ENCODE measurements at regions not wholly inside any gene's neighbourhood (a gene's known extent, or its start where the extent isn't known, plus 50 kb on each side); places are given as distances from the start of the nearest gene placed in this dataset.
"Not testable (repeated sequence)": the region's sequence is repeated elsewhere in the genome, so short reads cannot be mapped to it uniquely, and the experiment has no call there.

GRCh38 chr18:25534401-25534800 lies 182.4 kb upstream of the ZNF521 start:
- DNase-seq: no peak
- Mint-ChIP-seq H3K36me3 (ENCODE audit: low read depth) (no peaks in the 10 kb centered on the region), H3K4me3 (no peak overlapping the region), H3K4me1 (ENCODE audit: low read depth) (no peaks in the 10 kb centered on the region), H3K27ac (no peak overlapping the region), H3K27me3 (no peaks in the 10 kb centered on the region), H3K9me3 (peaks cover 4% of the 10 kb centered on the region)

GRCh38 chr18:25533218-25533617 lies 181.3 kb upstream of the ZNF521 start:
- Mint-ChIP-seq H3K36me3 (ENCODE audit: low read depth) (no peaks in the 10 kb centered on the region), H3K4me3 (no peak overlapping the region), H3K9me3 (peaks cover 4% of the 10 kb centered on the region), H3K27me3 (no peaks in the 10 kb centered on the region), H3K27ac (no peak overlapping the region), H3K4me1 (ENCODE audit: low read depth) (no peaks in the 10 kb centered on the region)
- no peak for DNase-seq

GRCh38 chr18:25531207-25531606 lies 179.2 kb upstream of the ZNF521 start:
- no peak overlapping the region for H3K27ac Mint-ChIP-seq

GRCh38 chr18:25525789-25526188 lies 173.8 kb upstream of the ZNF521 start:
- not testable (repeated sequence) for H3K36me3 Mint-ChIP-seq (ENCODE audit: low read depth); H3K27me3 Mint-ChIP-seq; H3K9me3 Mint-ChIP-seq; H3K4me1 Mint-ChIP-seq (ENCODE audit: low read depth); DNase-seq; H3K4me3 Mint-ChIP-seq; H3K27ac Mint-ChIP-seq

More at GRCh38 chr18:25531207-25531606, 179.2 kb upstream of the ZNF521 start:
- Mint-ChIP-seq H3K27me3 (no peaks in the 10 kb centered on the region), H3K4me3 (no peak overlapping the region), H3K36me3 (ENCODE audit: low read depth) (no peaks in the 10 kb centered on the region), H3K9me3 (peaks cover 4% of the 10 kb centered on the region), H3K4me1 (ENCODE audit: low read depth) (no peaks in the 10 kb centered on the region)
- no peak for DNase-seq

GRCh38 chr18:25518716-25519053 lies 166.7 kb upstream of the ZNF521 start:
- no peak for DNase-seq
- Mint-ChIP-seq H3K9me3 (peaks cover 2% of the 10 kb centered on the region), H3K36me3 (ENCODE audit: low read depth) (no peaks in the 10 kb centered on the region), H3K4me3 (no peak overlapping the region), H3K27me3 (no peaks in the 10 kb centered on the region), H3K4me1 (ENCODE audit: low read depth) (no peaks in the 10 kb centered on the region), H3K27ac (no peak overlapping the region)

GRCh38 chr18:25517881-25518715 lies 166.1 kb upstream of the ZNF521 start:
- no peak overlapping the region for H3K4me3 Mint-ChIP-seq
- no peak for DNase-seq
- H3K27me3 Mint-ChIP-seq: no peaks in the 10 kb centered on the region
- no peaks in the 10 kb centered on the region for H3K4me1 Mint-ChIP-seq (ENCODE audit: low read depth)
- H3K27ac Mint-ChIP-seq: no peak overlapping the region
- H3K36me3 Mint-ChIP-seq (ENCODE audit: low read depth): no peaks in the 10 kb centered on the region
- H3K9me3 Mint-ChIP-seq: peaks cover 3% of the 10 kb centered on the region

GRCh38 chr18:25516747-25517498 lies 165.0 kb upstream of the ZNF521 start:
- Mint-ChIP-seq H3K4me1 (ENCODE audit: low read depth) (no peaks in the 10 kb centered on the region), H3K36me3 (ENCODE audit: low read depth) (no peaks in the 10 kb centered on the region), H3K27ac (no peak overlapping the region), H3K27me3 (no peaks in the 10 kb centered on the region), H3K4me3 (no peak overlapping the region), H3K9me3 (peaks cover 3% of the 10 kb centered on the region)
- DNase-seq: no peak

- DNase-seq: no peak
- Mint-ChIP-seq H3K9me3 (peaks cover 3% of the 10 kb centered on the region), H3K27ac (no peak overlapping the region), H3K27me3 (no peaks in the 10 kb centered on the region), H3K36me3 (ENCODE audit: low read depth) (no peaks in the 10 kb centered on the region), H3K4me1 (ENCODE audit: low read depth) (no peaks in the 10 kb centered on the region), H3K4me3 (no peak overlapping the region)
Observed at GRCh38 chr18:25516121-25516520, 164.2 kb upstream of the ZNF521 start.

- Mint-ChIP-seq H3K36me3 (ENCODE audit: low read depth) (no peaks in the 10 kb centered on the region), H3K9me3 (peaks cover 5% of the 10 kb centered on the region)
Observed at GRCh38 chr18:25510096-25510495, 158.1 kb upstream of the ZNF521 start.

GRCh38 chr18:25503567-25504081 lies 151.7 kb upstream of the ZNF521 start:
- H3K4me1 Mint-ChIP-seq (ENCODE audit: low read depth): no peaks in the 10 kb centered on the region
- no peaks in the 10 kb centered on the region for H3K9me3 Mint-ChIP-seq
- H3K4me3 Mint-ChIP-seq: no peak overlapping the region
- H3K27ac Mint-ChIP-seq: no peak overlapping the region
- no peaks in the 10 kb centered on the region for H3K36me3 Mint-ChIP-seq (ENCODE audit: low read depth)
- H3K27me3 Mint-ChIP-seq: peaks cover 2% of the 10 kb centered on the region
- DNase-seq: no peak

More at GRCh38 chr18:25510096-25510495, 158.1 kb upstream of the ZNF521 start:
- no peak for DNase-seq
- Mint-ChIP-seq H3K27me3 (no peaks in the 10 kb centered on the region), H3K27ac (no peak overlapping the region), H3K4me3 (no peak overlapping the region), H3K4me1 (ENCODE audit: low read depth) (no peaks in the 10 kb centered on the region)

GRCh38 chr18:25497151-25497794 lies 145.3 kb upstream of the ZNF521 start:
- no peaks in the 10 kb centered on the region for H3K4me1 Mint-ChIP-seq (ENCODE audit: low read depth)
- H3K9me3 Mint-ChIP-seq: peaks cover 6% of the 10 kb centered on the region
- H3K27ac Mint-ChIP-seq: no peak overlapping the region
- no peak overlapping the region for H3K4me3 Mint-ChIP-seq
- no peak for DNase-seq
- H3K36me3 Mint-ChIP-seq (ENCODE audit: low read depth): no peaks in the 10 kb centered on the region
- H3K27me3 Mint-ChIP-seq: no peaks in the 10 kb centered on the region

- Mint-ChIP-seq H3K27ac (no peak overlapping the region), H3K36me3 (ENCODE audit: low read depth) (no peaks in the 10 kb centered on the region), H3K27me3 (no peaks in the 10 kb centered on the region), H3K4me1 (ENCODE audit: low read depth) (no peaks in the 10 kb centered on the region), H3K4me3 (no peak overlapping the region), H3K9me3 (peaks cover 6% of the 10 kb centered on the region)
- no peak for DNase-seq
Observed at GRCh38 chr18:25496544-25496943, 144.6 kb upstream of the ZNF521 start.

GRCh38 chr18:25495606-25496005 lies 143.6 kb upstream of the ZNF521 start:
- Mint-ChIP-seq H3K27me3 (no peaks in the 10 kb centered on the region), H3K36me3 (ENCODE audit: low read depth) (no peaks in the 10 kb centered on the region), H3K9me3 (peaks cover 6% of the 10 kb centered on the region), H3K4me1 (ENCODE audit: low read depth) (no peaks in the 10 kb centered on the region), H3K4me3 (no peak overlapping the region), H3K27ac (no peak overlapping the region)
- DNase-seq: no peak

GRCh38 chr18:25494888-25495287 lies 142.9 kb upstream of the ZNF521 start:
- no peak overlapping the region for H3K27ac Mint-ChIP-seq
- H3K4me3 Mint-ChIP-seq: no peak overlapping the region
- DNase-seq: no peak

GRCh38 chr18:25493401-25493800 lies 141.4 kb upstream of the ZNF521 start:
- no peaks in the 10 kb centered on the region for H3K4me1 Mint-ChIP-seq (ENCODE audit: low read depth)
- no peaks in the 10 kb centered on the region for H3K36me3 Mint-ChIP-seq (ENCODE audit: low read depth)
- H3K4me3 Mint-ChIP-seq: no peak overlapping the region
- no peak overlapping the region for H3K27ac Mint-ChIP-seq
- no peak for DNase-seq
- H3K9me3 Mint-ChIP-seq: peaks cover 6% of the 10 kb centered on the region
- H3K27me3 Mint-ChIP-seq: no peaks in the 10 kb centered on the region

More at GRCh38 chr18:25494888-25495287, 142.9 kb upstream of the ZNF521 start:
- Mint-ChIP-seq H3K9me3 (peaks cover 6% of the 10 kb centered on the region), H3K36me3 (ENCODE audit: low read depth) (no peaks in the 10 kb centered on the region), H3K4me1 (ENCODE audit: low read depth) (no peaks in the 10 kb centered on the region), H3K27me3 (no peaks in the 10 kb centered on the region)

Measured in activated T-cell treated with anti-CD3 and anti-CD28 coated beads, Interleukin-2, amount 50 U/mL, for 24 hours (primary cell).